ENCODE measurements at regions not wholly inside any gene's neighbourhood (a gene's known extent, or its start where the extent isn't known, plus 50 kb on each side); places are given as distances from the start of the nearest gene placed in this dataset.

GRCh38 chr3:25035526-25035925 is 392.5 kb upstream of the RARB start:
- Histone ChIP-seq H3K27ac (ENCODE audit: low read depth) (no peak overlapping the region), H2AFZ (no peak overlapping the region), H3K4me2 (no peak overlapping the region), H3K4me3 (no peak overlapping the region), H3F3A (replicated peaks; ENCODE audit: low read depth) (no peaks in the 10 kb centered on the region), H4K20me1 (replicated peaks; ENCODE audit: insufficient read depth) (no peaks in the 10 kb centered on the region), H3K27me3 (ENCODE audit: insufficient read depth) (no peaks in the 10 kb centered on the region), H3K36me3 (ENCODE audit: insufficient read depth) (no peaks in the 10 kb centered on the region), H3K9me2 (ENCODE audit: insufficient read depth) (peaks cover 4% of the 10 kb centered on the region; the same call in 1 of the 2 replicates), H3K79me2 (replicated peaks; ENCODE audit: insufficient read depth) (no peaks in the 10 kb centered on the region), H3K4me1 (ENCODE audit: insufficient read depth) (no peaks in the 10 kb centered on the region)
- TF ChIP-seq REST (IDR thresholded peaks at IDR 0.05; ENCODE audit: unreplicated experiment) (no peak), EZH2 (IDR thresholded peaks at IDR 0.05; ENCODE audit: low read depth, unreplicated experiment) (no peak), CTCF (conservative IDR thresholded peaks at IDR 0.05; ENCODE audit: low read depth in 2 of 2) (no peak), JUNB (IDR thresholded peaks at IDR 0.05; ENCODE audit: unreplicated experiment) (no peak), ZNF114 (CRISPR knock-in tag; IDR thresholded peaks at IDR 0.05) (no peak), EZH2phosphoT487 (IDR thresholded peaks at IDR 0.05; ENCODE audit: unreplicated experiment) (no peak), ETS1 (IDR thresholded peaks at IDR 0.05) (no peak), STAT1 (IDR thresholded peaks at IDR 0.05; ENCODE audit: unreplicated experiment) (no peak), NANOG (IDR thresholded peaks at IDR 0.05; ENCODE audit: borderline replicate concordance) (no peak), ZNF462 (CRISPR knock-in tag; IDR thresholded peaks at IDR 0.05) (no peak), CREB1 (CRISPR knock-in tag; IDR thresholded peaks at IDR 0.05; ENCODE audit: low read depth) (no peak), ZNF331 (CRISPR knock-in tag; IDR thresholded peaks at IDR 0.05; ENCODE audit: low read depth) (no peak), POLR2AphosphoS5 (IDR thresholded peaks at IDR 0.05; ENCODE audit: low read depth) (no peak)
- ATAC-seq, result no peak
- H3K9me3 Mint-ChIP-seq, result no peaks in the 10 kb centered on the region
- no peaks in the 10 kb centered on the region for H3K36me3 Mint-ChIP-seq (ENCODE audit: low read depth)
- no peak for DNase-seq (ENCODE audit: low spot score)
- H3K4me1 Mint-ChIP-seq, result no peaks in the 10 kb centered on the region
- H3K27ac Mint-ChIP-seq, result no peak overlapping the region
- H3K4me3 Mint-ChIP-seq, result no peak overlapping the region
- H3K27me3 Mint-ChIP-seq (ENCODE audit: insufficient read depth, low read depth, poor library complexity), result peaks cover 2% of the 10 kb centered on the region
